ENCODE measurements at regions not wholly inside any gene's neighbourhood (a gene's known extent, or its start where the extent isn't known, plus 50 kb on each side); places are given as distances from the start of the nearest gene placed in this dataset.

DNA sequence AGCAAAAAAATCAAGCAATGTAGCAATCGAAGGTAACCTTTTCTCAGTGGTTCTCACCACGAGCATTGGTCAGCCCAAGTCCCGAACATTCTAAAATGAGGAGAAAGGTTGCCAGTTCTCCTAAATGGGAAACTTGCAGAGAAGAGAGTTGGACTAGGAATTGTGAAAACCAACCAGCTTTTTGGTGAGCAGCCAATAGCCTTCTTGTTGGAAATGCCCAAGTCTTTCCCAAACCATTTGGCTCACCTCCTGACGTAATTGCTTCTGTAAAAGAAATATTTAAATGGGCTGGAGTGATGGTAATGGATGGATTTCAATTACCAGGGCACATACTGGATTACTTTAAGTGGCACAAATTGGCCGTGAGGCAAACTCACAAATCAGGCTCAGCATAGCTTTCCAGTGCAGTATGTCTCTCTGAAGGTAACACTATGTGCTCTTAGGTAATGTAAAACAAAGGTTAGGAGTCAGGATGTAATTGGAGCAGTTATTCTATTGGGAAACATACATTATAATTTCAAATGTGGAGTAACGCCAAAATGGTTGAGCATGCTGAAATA lies 423.2 kb downstream of the KLF5 start:
- DNase-seq: no peak

- DNase-seq: no peak
Observed at GRCh38 chr13:73480779-73481559, 422.2 kb downstream of the KLF5 start.

DNA sequence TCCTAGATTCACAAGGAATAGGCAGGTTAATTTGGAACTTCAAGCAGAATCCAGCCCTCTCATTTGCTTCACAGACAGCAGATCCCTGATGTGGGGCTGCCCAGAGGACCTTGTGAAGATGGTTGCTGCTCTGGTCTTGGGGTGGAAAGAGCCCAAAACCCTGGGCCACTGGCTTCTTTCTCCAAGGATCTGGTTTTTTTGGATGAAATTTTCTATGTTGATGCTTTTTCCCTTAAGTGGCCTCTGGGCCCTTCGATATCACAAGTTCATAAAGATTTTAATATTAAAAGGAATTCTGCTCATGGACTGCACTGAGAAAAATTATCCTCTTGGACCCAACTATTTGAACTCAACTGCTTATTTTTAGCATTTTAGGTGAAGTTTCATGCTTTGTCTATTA lies 421.1 kb downstream of the KLF5 start:
- DNase-seq: no peak

DNA sequence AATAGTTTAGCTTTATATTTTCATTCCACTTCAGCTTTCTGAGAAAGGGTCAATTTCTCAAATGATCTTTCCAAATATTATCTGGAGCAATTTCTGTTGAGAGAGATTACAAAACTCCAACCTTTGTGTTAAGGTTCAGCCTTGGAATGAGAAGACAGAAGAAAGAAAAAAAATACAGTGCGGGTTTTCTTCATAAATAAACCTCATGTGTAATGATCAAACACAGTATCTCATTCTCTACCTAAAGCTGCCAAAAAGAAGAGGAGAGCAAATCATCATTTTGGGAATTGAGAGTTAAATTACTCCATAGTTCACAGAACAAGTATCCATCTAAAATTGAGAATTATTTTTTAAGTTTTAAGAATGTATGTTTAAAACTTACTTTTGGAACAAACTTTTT lies 420.5 kb downstream of the KLF5 start:
- DNase-seq: no peak

GRCh38 chr13:73477441-73477840 lies 418.6 kb downstream of the KLF5 start:
- DNase-seq: no peak

- DNase-seq: no peak
Observed at GRCh38 chr13:73473016-73473415, 414.2 kb downstream of the KLF5 start.

- DNase-seq: no peak
Observed at GRCh38 chr13:73467125-73467524, 408.3 kb downstream of the KLF5 start.

DNA sequence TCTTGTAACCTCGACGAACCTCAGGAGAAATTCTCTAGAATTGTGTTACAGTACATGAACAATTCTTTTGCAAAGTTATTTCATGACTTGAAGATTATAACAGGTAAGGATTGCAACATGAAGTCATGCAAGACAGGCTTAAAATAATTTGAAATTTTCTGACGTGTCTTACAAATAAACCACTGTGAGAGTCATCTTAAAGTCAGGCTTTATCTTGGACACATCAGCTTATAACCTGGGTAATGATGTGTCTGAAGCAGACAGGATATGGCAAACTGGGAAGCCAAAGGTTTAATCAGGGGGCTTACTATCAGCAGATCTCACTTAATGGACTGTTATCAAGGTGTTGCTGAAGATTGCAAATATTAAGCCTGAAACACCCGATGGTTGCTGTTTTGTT lies 407.8 kb downstream of the KLF5 start:
- no peak for DNase-seq

GRCh38 chr13:73465617-73465971 lies 406.8 kb downstream of the KLF5 start:
- DNase-seq: no peak

GRCh38 chr13:73464758-73465616 lies 406.2 kb downstream of the KLF5 start:
- DNase-seq: no peak

GRCh38 chr13:73462241-73462640 lies 403.4 kb downstream of the KLF5 start:
- DNase-seq: no peak

GRCh38 chr13:73451221-73452029 lies 392.6 kb downstream of the KLF5 start:
- no peak for DNase-seq

GRCh38 chr13:73450583-73450982 lies 391.8 kb downstream of the KLF5 start:
- DNase-seq: no peak

DNA sequence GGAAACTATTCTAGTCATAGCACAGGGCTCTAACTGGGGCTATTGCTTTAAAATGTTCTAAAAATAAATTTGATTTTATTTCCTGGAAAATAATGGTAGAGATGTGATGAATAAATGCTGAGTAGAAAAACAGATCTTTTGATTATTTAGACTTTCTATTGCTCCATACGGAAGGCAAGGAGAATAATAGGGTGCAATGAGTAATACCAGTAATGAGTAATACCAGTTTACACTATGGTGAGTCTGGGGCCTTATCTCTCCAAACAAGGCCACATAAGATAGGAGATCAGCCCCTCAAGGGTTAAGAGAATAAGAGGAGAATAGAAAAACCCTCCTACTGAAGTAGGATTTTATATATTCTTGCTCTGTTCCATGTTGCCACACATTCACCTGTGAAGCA lies 390.4 kb downstream of the KLF5 start:
- no peak for DNase-seq

- DNase-seq: no peak
Observed at GRCh38 chr13:73440296-73440895, 381.6 kb downstream of the KLF5 start.

DNA sequence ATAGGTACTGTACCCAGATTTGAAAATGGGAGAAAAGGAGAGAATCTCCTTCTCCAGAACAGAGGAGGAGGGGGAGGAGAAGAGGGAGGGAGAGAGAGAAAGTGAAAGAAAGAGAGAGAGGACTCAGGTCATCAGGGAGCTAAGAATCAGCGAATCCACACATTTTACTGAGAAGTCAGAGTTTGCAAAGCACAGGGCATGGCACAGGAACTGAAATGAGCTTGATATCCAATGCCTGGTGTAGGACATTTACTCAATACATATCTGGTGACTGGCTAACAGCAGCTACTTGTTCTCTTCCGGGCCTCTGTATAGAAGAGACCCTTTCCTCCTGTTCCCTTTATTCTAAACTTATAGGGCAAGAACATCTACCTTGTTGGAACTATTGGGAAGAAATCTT lies 375.1 kb downstream of the KLF5 start:
- no peak for DNase-seq

DNA sequence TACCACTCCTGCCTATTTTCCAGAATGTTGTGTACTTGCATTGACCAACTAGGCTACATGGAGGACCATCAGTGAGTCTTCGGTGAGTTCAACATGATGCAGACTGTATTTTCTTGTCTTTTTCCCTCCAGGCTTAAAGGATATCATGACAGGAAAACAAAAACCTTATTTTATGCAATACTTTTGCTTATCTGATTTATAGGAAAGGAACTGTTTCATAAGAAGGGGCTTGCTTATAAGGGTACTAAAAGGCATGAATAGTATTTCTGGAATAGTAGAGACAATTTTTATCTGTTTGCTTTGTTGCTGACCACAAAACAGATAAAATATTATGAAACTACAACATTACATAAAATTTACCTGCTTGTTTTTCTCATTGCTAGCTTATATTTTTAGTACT lies 374.7 kb downstream of the KLF5 start:
- DNase-seq: no peak

- DNase-seq: no peak
Observed at GRCh38 chr13:73429701-73430100, 370.9 kb downstream of the KLF5 start.

DNA sequence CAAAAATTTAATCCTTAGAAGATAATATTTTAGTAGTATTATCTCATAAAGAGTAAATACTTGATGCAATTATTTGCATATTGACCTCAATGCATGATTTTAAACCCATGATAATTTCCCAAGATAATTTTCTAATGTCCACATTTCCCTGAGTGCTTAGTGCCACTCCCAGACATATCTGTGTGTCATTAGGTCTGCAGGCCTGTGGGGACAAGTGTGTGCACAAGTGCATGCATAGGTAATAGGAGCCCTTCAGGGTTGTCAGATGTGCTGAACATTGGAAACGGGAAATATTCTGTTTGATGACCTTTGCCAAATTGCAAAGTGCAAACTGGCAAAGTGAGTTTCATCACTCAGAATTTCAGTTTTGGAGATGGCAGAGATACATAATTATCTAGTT lies 369.9 kb downstream of the KLF5 start:
- DNase-seq: no peak

GRCh38 chr13:73428137-73428536 lies 369.3 kb downstream of the KLF5 start:
- DNase-seq: no peak

DNA sequence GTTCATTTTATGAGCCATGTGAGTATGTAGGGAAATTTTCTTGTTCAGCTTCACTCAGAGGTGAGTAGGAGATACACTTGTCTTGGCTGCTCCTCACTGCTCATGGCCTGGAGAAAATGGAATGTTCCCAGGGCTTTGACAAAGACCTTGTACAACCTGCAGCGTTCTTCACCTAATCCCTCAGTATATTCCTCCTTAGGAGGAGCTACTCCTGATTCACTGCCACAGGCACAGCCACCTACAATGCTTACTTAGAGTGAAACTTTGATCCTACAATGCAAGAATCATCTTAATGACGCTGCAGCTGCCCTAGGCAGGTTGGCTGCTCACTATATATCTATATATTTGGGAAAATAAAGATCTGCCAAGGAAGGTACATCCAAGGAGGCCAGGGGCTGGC lies 364.2 kb downstream of the KLF5 start:
- DNase-seq: no peak

DNA sequence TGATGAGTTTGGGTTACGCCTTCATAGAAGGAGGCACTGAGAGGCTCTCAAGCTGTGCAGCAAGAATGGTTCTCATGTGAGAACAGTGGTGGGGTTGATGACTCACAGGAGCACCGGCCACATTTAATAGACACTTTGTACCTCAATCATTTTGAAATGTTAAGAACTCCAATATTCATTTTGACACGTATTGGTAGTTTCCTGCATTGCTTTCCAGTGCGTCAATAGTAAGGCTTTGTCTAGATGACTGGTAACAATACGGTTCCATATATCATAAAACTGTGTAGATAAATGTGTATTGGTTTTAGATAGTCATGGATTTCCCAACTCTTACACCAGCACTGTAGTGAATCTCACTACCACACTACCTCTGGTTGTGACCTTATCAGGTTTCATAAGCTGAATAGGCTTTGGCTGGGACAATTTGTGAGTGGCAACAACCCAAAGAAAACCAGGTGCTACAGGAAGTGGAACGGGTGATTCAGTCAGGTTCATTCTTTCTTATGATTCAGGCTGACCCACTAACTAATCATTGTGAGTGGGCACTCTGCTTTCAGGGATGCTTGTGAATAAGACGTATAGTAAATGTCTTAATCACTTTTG lies 362.6 kb downstream of the KLF5 start:
- DNase-seq: no peak
